Vagina (tissue), 2 donors: ENCODE measurements at regions not wholly inside any gene's neighbourhood (a gene's known extent, or its start where the extent isn't known, plus 50 kb on each side); places are given as distances from the start of the nearest gene placed in this dataset.
"Not testable (repeated sequence)": the region's sequence is repeated elsewhere in the genome, so short reads cannot be mapped to it uniquely, and the experiment has no call there.

ENCODE experiments used
- DNase-seq, 2 donors: peaks; one replicate each; pipeline ENCODE4 v3.0.0-alpha.2; 2017; ENCODE audit errors: extremely low spot score in 2 of 2
- H3K27ac ChIP-seq: fragments of 200-600 bp; sonication (generic); one replicate; pipeline ENCODE4 v1.5.1; 2019
- H3K27me3 ChIP-seq: fragments of 200-600 bp; sonication (generic); one replicate; pipeline ENCODE4 v1.5.1; 2019
- H3K36me3 ChIP-seq, 2 donors: fragments of 200-600 bp; sonication (generic); one replicate each; pipeline ENCODE4 v1.5.1; 2017 to 2019
- H3K4me1 ChIP-seq: fragments of 200-600 bp; sonication (generic); one replicate; pipeline ENCODE4 v1.5.1; 2019
- H3K4me3 ChIP-seq, 2 donors: fragments of 200-600 bp; sonication (generic); 1 replicate in 1 of 2; 2 replicates in 1 of 2; pipeline ENCODE4 v1.5.1; 2016 to 2019
- H3K9me3 ChIP-seq: fragments of 200-600 bp; sonication (generic); one replicate; pipeline ENCODE4 v1.5.1; 2019
- CTCF ChIP-seq, 3 experiments: fragments of 450-650 bp in 2 of 3; fragments of 200-600 bp in 1 of 3; sonication (generic) in 1 of 3; IDR thresholded peaks; one replicate each; pipeline ENCODE4 v1.5.1; 2017 to 2019; ENCODE audit warnings: antibody characterized with exemption in 3 of 3, mild to moderate bottlenecking in 2 of 3, moderate library complexity in 2 of 3
- POLR2A ChIP-seq, 2 donors: fragments of 450-650 bp; IDR thresholded peaks; one replicate each; pipeline ENCODE4 v1.6.1; 2017; ENCODE audit warnings: antibody characterized with exemption in 2 of 2, mild to moderate bottlenecking in 2 of 2, moderate library complexity in 2 of 2
- POLR2AphosphoS5 ChIP-seq, 2 donors: sonication (generic); formaldehyde crosslinking; IDR thresholded peaks; one replicate each; pipeline ENCODE4 v1.9.0; 2017; ENCODE audit warnings: antibody characterized with exemption in 2 of 2, mild to moderate bottlenecking in 2 of 2, low read depth in 1 of 2; ENCODE audit not compliant: insufficient read depth in 1 of 2
- intact Hi-C: fragments of 100-400 bp; cut with DNase I; formaldehyde crosslinking; loops from one replicate; pipeline ENCODE4 v1.15.1; 2023

DNA sequence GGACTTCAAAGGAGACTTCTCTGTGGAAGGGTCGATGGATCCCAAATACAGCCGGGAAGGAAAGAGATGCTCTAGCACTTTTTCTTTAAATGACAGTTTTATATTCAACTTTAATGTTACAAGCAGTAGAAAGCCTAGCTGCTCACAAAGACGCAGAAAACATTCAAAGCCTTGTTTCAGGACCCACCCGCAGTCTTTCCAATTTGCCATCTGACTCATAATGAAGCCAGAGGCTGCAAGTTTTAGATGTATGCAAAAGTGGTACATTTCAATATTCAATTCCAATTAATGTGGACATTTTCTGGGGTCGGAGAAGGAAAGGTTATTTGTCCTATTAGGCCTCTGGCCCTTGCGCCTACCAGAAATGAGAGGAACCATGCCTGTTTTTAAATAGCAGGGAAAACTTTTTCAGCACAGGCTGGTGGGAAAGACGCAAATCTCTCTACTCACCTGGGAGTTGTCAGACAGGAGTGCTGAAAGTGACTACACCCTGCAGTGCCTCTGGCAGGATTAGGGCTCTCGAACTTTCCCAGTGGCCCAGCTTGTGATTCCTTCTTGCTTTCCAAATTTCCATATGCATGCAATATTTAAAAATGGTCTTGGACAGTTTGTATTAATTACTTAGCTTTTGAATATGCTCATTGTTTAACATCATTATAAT, 117.4 kb upstream of the MBNL1 start:
- intact Hi-C loops, result no loop called here
- no peaks in the 10 kb centered on the region for H3K27me3 ChIP-seq
- peaks cover 25% of the 10 kb centered on the region for H3K4me1 ChIP-seq
- peak overlapping the region in 1 of 2 donors; percentile 1 for H3K4me3 ChIP-seq
- TF ChIP-seq POLR2A (IDR thresholded peaks at IDR 0.05) (no peak), POLR2AphosphoS5 (IDR thresholded peaks at IDR 0.05; ENCODE audit: insufficient read depth in 1 of 2, low read depth in 1 of 2) (no peak), CTCF (IDR thresholded peaks at IDR 0.05) (no peak)
- H3K27ac ChIP-seq, result peak overlapping the region; percentile 63
- no peaks in the 10 kb centered on the region for H3K9me3 ChIP-seq
- no peaks in the 10 kb centered on the region for H3K36me3 ChIP-seq
- no peak for DNase-seq

- intact Hi-C loops, DNase-seq: not testable (repeated sequence)
Observed at GRCh38 chr3:152151877-152152765, 116.6 kb upstream of the MBNL1 start.

DNA sequence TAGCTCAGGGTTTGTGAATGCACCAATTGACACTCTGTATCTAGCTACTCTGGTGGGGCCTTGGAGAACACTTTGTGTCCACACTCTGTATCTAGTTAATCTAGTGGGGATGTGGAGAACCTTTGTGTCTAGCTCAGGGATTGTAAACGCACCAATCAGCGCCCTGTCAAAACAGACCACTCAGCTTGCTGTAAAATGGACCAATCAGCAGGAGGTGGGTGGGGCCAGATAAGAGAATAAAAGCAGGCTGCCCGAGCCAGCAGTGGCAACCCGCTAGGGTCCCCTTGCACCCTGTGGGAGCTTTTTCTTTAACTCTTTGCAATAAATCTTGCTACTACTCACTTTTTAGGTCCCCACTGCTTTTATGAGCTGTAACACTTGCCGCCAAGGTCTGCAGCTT, 115.6 kb upstream of the MBNL1 start:
- DNase-seq, H3K36me3 ChIP-seq, H3K4me3 ChIP-seq, H3K27ac ChIP-seq, intact Hi-C loops, H3K27me3 ChIP-seq, H3K9me3 ChIP-seq: not testable (repeated sequence)
- H3K4me1 ChIP-seq, result peaks cover 25% of the 10 kb centered on the region

More at GRCh38 chr3:152151877-152152765, 116.6 kb upstream of the MBNL1 start:
- H3K36me3 ChIP-seq, H3K9me3 ChIP-seq, H3K27me3 ChIP-seq, H3K4me3 ChIP-seq: not testable (repeated sequence)
- Histone ChIP-seq H3K4me1 (peaks cover 25% of the 10 kb centered on the region), H3K27ac (peak overlapping the region; percentile 63)

DNA sequence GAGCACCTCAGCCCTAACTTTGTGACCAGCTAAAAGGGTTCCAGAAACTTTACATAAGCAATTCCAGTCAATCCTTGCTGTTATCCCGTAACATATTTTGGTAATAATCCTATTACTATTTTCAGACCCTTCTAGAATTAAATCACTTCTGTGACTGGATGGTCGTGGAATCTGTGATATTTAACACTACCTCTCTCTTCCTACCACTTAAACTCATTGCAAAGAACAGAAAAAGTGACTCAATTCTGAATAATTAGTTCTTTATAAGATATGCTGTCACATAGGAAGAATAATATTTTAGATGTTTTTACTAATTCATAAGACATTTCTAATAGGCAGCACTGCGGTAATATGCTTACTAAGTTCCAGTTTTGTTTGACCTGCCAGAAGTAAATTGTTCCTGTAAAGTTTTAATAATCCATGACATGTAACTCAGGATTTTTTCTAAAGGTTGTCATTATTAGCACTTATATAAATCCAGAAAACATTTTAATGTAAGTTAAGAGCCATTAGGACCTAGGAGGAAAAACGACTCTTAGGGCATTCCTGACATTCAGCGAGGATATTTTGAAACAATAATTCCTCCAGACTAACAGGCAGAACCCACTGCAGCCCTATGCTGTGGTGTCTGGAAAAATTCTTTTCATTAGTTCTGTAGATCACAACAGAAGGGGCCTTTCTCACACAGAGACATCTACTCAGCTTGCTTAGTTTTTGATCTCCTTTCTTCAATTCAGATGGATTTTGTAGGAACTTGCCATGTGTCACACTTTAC, 113.3 kb upstream of the MBNL1 start:
- Histone ChIP-seq H3K9me3 (no peaks in the 10 kb centered on the region), H3K4me3 (no peak overlapping the region), H3K27ac (peak overlapping the region; percentile 76), H3K36me3 (no peaks in the 10 kb centered on the region), H3K27me3 (no peaks in the 10 kb centered on the region), H3K4me1 (peaks cover 16% of the 10 kb centered on the region)
- no peak for TF ChIP-seq CTCF (IDR thresholded peaks at IDR 0.05)
- TF ChIP-seq POLR2A (IDR thresholded peaks at IDR 0.05), result no peak
- no peak for TF ChIP-seq POLR2AphosphoS5 (IDR thresholded peaks at IDR 0.05; ENCODE audit: insufficient read depth in 1 of 2, low read depth in 1 of 2)
- intact Hi-C loops, result no loop called here
- DNase-seq, result no peak

DNA sequence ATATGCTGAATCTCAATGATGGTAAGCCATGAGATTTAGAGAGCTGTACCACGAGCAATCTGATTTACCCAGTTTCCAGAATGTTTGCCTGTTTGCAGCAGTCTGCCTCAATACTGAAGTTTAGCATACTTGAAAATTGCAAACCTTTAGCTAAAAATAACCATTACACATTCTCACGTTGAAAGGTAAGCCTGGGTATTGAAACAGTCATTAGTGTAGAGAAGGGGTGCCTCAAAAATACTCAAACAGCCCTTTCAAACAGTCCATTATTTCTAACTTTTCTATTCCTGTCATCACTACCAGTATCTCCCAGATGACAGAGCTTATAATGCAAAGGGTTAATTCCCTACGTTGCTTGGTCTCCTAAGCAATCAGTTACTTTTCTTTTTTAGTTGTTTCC, 111.8 kb upstream of the MBNL1 start:
- Histone ChIP-seq H3K9me3 (no peaks in the 10 kb centered on the region), H3K36me3 (no peaks in the 10 kb centered on the region), H3K27me3 (no peaks in the 10 kb centered on the region), H3K27ac (peak overlapping the region; percentile 76), H3K4me3 (peak overlapping the region; percentile 2 to 11), H3K4me1 (peaks cover 3% of the 10 kb centered on the region)
- DNase-seq, result no peak
- intact Hi-C loops, result no loop called here
- TF ChIP-seq CTCF (IDR thresholded peaks at IDR 0.05) (no peak), POLR2AphosphoS5 (IDR thresholded peaks at IDR 0.05; ENCODE audit: insufficient read depth in 1 of 2, low read depth in 1 of 2) (no peak), POLR2A (IDR thresholded peaks at IDR 0.05) (no peak)
